ENCODE measurements at regions not wholly inside any gene's neighbourhood (a gene's known extent, or its start where the extent isn't known, plus 50 kb on each side); places are given as distances from the start of the nearest gene placed in this dataset.
A peak's percentile ranks its signal among the peaks of the same experiment; 100 is the strongest.

- no peak for TF ChIP-seq EZH2phosphoT487 (IDR thresholded peaks at IDR 0.05; ENCODE audit: insufficient read depth, low read depth)
These were observed 149.6 kb downstream of the SLC38A6 start for GRCh38 chr14:61130512-61131260.

GRCh38 chr14:61129168-61129745 is 148.2 kb downstream of the SLC38A6 start:
- 84 to 86% methylated on average over 4 of the region's 4 CpGs for WGBS, 2 experiments (ENCODE audit: low coverage in 1 of 2, low lambda C conversion rate in 2 of 2, missing lambda C conversion rate in 2 of 2)
- Histone ChIP-seq H3K9me2 (ENCODE audit: insufficient read depth) (no peaks in the 10 kb centered on the region), H3K79me2 (ENCODE audit: insufficient read depth) (no peaks in the 10 kb centered on the region), H2AFZ (no peak overlapping the region), H3K4me2 (ENCODE audit: unreplicated experiment) (no peak overlapping the region), H3K27me3 (replicated peaks; ENCODE audit: insufficient read depth) (no peaks in the 10 kb centered on the region), H3K4me3 (no peak overlapping the region), H3K9ac (no peak overlapping the region), H3K9me3 (ENCODE audit: low read depth) (no peaks in the 10 kb centered on the region), H3K27ac (no peak overlapping the region), H4K20me1 (ENCODE audit: insufficient read depth) (no peaks in the 10 kb centered on the region), H3K4me1 (ENCODE audit: insufficient read depth) (peaks cover 3% of the 10 kb centered on the region; the same call in 1 of the 2 replicates), H3K36me3 (ENCODE audit: low read depth) (no peaks in the 10 kb centered on the region), H3F3A (ENCODE audit: insufficient read depth) (no peaks in the 10 kb centered on the region)
- TF ChIP-seq EZH2 (IDR thresholded peaks at IDR 0.05; ENCODE audit: insufficient read depth, poor library complexity, severe bottlenecking): no peak
- in situ Hi-C loops (cut with MboI): no loop called here
- no peak for DNase-seq

More at GRCh38 chr14:61130512-61131260, 149.6 kb downstream of the SLC38A6 start:
- H3K4me2 ChIP-seq (ENCODE audit: unreplicated experiment): no peak overlapping the region
- in situ Hi-C loops (cut with MboI): no loop called here
- peaks cover 3% of the 10 kb centered on the region; the same call in 1 of the 2 replicates for H3K4me1 ChIP-seq (ENCODE audit: insufficient read depth)
- no peak for DNase-seq
- no peaks in the 10 kb centered on the region for H3K27me3 ChIP-seq (replicated peaks; ENCODE audit: insufficient read depth)
- H3K9ac ChIP-seq: no peak overlapping the region
- H3K9me3 ChIP-seq (ENCODE audit: low read depth): no peaks in the 10 kb centered on the region
- no peaks in the 10 kb centered on the region for H3K36me3 ChIP-seq (ENCODE audit: low read depth)
- no peaks in the 10 kb centered on the region for H3K9me2 ChIP-seq (ENCODE audit: insufficient read depth)
- no peak overlapping the region for H2AFZ ChIP-seq
- H4K20me1 ChIP-seq (ENCODE audit: insufficient read depth): no peaks in the 10 kb centered on the region
- H3F3A ChIP-seq (ENCODE audit: insufficient read depth): no peaks in the 10 kb centered on the region
- WGBS, 2 experiments (ENCODE audit: low coverage in 1 of 2, low lambda C conversion rate in 2 of 2, missing lambda C conversion rate in 2 of 2): 78% methylated on average over 10 of the region's 10 CpGs
- H3K4me3 ChIP-seq: no peak overlapping the region
- no peak overlapping the region for H3K27ac ChIP-seq
- H3K79me2 ChIP-seq (ENCODE audit: insufficient read depth): no peaks in the 10 kb centered on the region

GRCh38 chr14:61128382-61129167 is 147.5 kb downstream of the SLC38A6 start:
- H3K79me2 ChIP-seq (ENCODE audit: insufficient read depth): no peaks in the 10 kb centered on the region
- no peaks in the 10 kb centered on the region for H3K9me3 ChIP-seq (ENCODE audit: low read depth)
- TF ChIP-seq EZH2phosphoT487 (IDR thresholded peaks at IDR 0.05; ENCODE audit: insufficient read depth, low read depth) (no peak), EZH2 (IDR thresholded peaks at IDR 0.05; ENCODE audit: insufficient read depth, poor library complexity, severe bottlenecking) (no peak)
- H4K20me1 ChIP-seq (ENCODE audit: insufficient read depth): no peaks in the 10 kb centered on the region
- no peak overlapping the region for H3K4me2 ChIP-seq (ENCODE audit: unreplicated experiment)
- WGBS, 2 experiments (ENCODE audit: low coverage in 1 of 2, low lambda C conversion rate in 2 of 2, missing lambda C conversion rate in 2 of 2): 82 to 93% methylated on average over 6 of the region's 6 CpGs
- H3K4me3 ChIP-seq: no peak overlapping the region
- no peaks in the 10 kb centered on the region for H3K9me2 ChIP-seq (ENCODE audit: insufficient read depth)
- DNase-seq: no peak
- H3K36me3 ChIP-seq (ENCODE audit: low read depth): no peaks in the 10 kb centered on the region
- no peak overlapping the region for H3K27ac ChIP-seq
- H3F3A ChIP-seq (ENCODE audit: insufficient read depth): no peaks in the 10 kb centered on the region
- in situ Hi-C loops (cut with MboI): no loop called here
- H2AFZ ChIP-seq: peak overlapping the region; percentile 34; the same call in 1 of the 2 replicates
- H3K4me1 ChIP-seq (ENCODE audit: insufficient read depth): peaks cover 3% of the 10 kb centered on the region; the same call in 1 of the 2 replicates
- no peaks in the 10 kb centered on the region for H3K27me3 ChIP-seq (replicated peaks; ENCODE audit: insufficient read depth)
- no peak overlapping the region for H3K9ac ChIP-seq

GRCh38 chr14:61126603-61127498 is 145.8 kb downstream of the SLC38A6 start:
- no peaks in the 10 kb centered on the region for H3K27me3 ChIP-seq (replicated peaks; ENCODE audit: insufficient read depth)
- no peak overlapping the region for H3K4me2 ChIP-seq (ENCODE audit: unreplicated experiment)
- no peak overlapping the region for H3K27ac ChIP-seq
- 92 to 94% methylated on average over 4 of the region's 4 CpGs for WGBS, 2 experiments (ENCODE audit: low coverage in 1 of 2, low lambda C conversion rate in 2 of 2, missing lambda C conversion rate in 2 of 2)
- no peaks in the 10 kb centered on the region for H3K79me2 ChIP-seq (ENCODE audit: insufficient read depth)
- no peak for DNase-seq
- no peaks in the 10 kb centered on the region for H3K9me3 ChIP-seq (ENCODE audit: low read depth)
- no peaks in the 10 kb centered on the region for H3K36me3 ChIP-seq (ENCODE audit: low read depth)
- no peaks in the 10 kb centered on the region for H3F3A ChIP-seq (ENCODE audit: insufficient read depth)
- H3K4me3 ChIP-seq: no peak overlapping the region
- H3K9ac ChIP-seq: no peak overlapping the region
- in situ Hi-C loops (cut with MboI): no loop called here
- no peak overlapping the region for H2AFZ ChIP-seq
- no peaks in the 10 kb centered on the region for H4K20me1 ChIP-seq (ENCODE audit: insufficient read depth)
- H3K4me1 ChIP-seq (ENCODE audit: insufficient read depth): peaks cover 3% of the 10 kb centered on the region; the same call in 1 of the 2 replicates
- H3K9me2 ChIP-seq (ENCODE audit: insufficient read depth): no peaks in the 10 kb centered on the region
- TF ChIP-seq EZH2phosphoT487 (IDR thresholded peaks at IDR 0.05; ENCODE audit: insufficient read depth, low read depth) (no peak), EZH2 (IDR thresholded peaks at IDR 0.05; ENCODE audit: insufficient read depth, poor library complexity, severe bottlenecking) (no peak)

Data from GM23248 (cell line).